ENCODE measurements at regions not wholly inside any gene's neighbourhood (a gene's known extent, or its start where the extent isn't known, plus 50 kb on each side); places are given as distances from the start of the nearest gene placed in this dataset.

- WGBS, result 75% methylated on average over 3 of the region's 3 CpGs
- TF ChIP-seq CTCF (IDR thresholded peaks at IDR 0.05) (no peak), POLR2AphosphoS5 (IDR thresholded peaks at IDR 0.05) (no peak), EP300 (IDR thresholded peaks at IDR 0.05) (no peak), POLR2A (IDR thresholded peaks at IDR 0.05; ENCODE audit: low read depth) (no peak)
- no peak for DNase-seq (ENCODE audit: extremely low spot score)
- Histone ChIP-seq H3K27me3 (no peaks in the 10 kb centered on the region), H3K4me3 (no peak overlapping the region), H3K4me1 (no peaks in the 10 kb centered on the region), H3K27ac (replicated peaks in 1 of 4) (no peak overlapping the region), H3K36me3 (no peaks in the 10 kb centered on the region), H3K9me3 (no peaks in the 10 kb centered on the region)
- intact Hi-C loops (cut with DNase I), result no loop called here
These were observed 627.2 kb upstream of the STXBP6 start for GRCh38 chr14:25677111-25677510.

DNA sequence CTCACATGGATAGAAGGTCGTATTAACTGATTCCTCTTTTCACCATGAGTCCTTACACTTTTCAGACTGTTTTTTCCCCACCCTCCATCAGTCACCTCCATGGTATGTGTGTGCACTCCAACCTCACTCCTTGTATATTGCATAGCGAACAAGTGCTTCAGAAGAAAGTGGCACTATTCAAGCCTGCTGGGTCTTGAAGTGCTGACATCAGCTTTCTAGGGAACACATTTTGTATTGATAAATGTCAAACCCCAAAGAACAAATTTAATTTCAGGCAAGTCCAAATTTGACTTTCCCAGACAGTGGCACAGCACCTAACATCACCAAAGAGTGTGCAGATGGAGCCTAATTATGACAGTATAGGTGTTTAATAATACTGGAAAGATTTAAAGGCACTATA lies 617.4 kb upstream of the STXBP6 start:
- no peak for DNase-seq (ENCODE audit: extremely low spot score)
- Histone ChIP-seq H3K27ac (replicated peaks in 1 of 4) (no peak overlapping the region), H3K27me3 (no peaks in the 10 kb centered on the region), H3K4me1 (no peaks in the 10 kb centered on the region), H3K9me3 (no peaks in the 10 kb centered on the region), H3K4me3 (no peak overlapping the region), H3K36me3 (no peaks in the 10 kb centered on the region)
- TF ChIP-seq CTCF (IDR thresholded peaks at IDR 0.05), result no peak
- intact Hi-C loops (cut with DNase I), result no loop called here
- WGBS, result 43% methylated on average over 2 of the region's 2 CpGs

GRCh38 chr14:25666877-25667276 lies 616.9 kb upstream of the STXBP6 start:
- DNase-seq (ENCODE audit: extremely low spot score), result no peak
- TF ChIP-seq EP300 (IDR thresholded peaks at IDR 0.05) (no peak), CTCF (IDR thresholded peaks at IDR 0.05) (no peak), POLR2AphosphoS5 (IDR thresholded peaks at IDR 0.05) (no peak), POLR2A (IDR thresholded peaks at IDR 0.05; ENCODE audit: low read depth) (no peak)
- 77% methylated on average over 3 of the region's 4 CpGs for WGBS
- no peaks in the 10 kb centered on the region for H3K9me3 ChIP-seq
- no peak overlapping the region for H3K27ac ChIP-seq (replicated peaks in 1 of 4)
- no peaks in the 10 kb centered on the region for H3K36me3 ChIP-seq
- intact Hi-C loops (cut with DNase I), result no loop called here
- no peak overlapping the region for H3K4me3 ChIP-seq
- no peaks in the 10 kb centered on the region for H3K4me1 ChIP-seq
- H3K27me3 ChIP-seq, result no peaks in the 10 kb centered on the region

DNA sequence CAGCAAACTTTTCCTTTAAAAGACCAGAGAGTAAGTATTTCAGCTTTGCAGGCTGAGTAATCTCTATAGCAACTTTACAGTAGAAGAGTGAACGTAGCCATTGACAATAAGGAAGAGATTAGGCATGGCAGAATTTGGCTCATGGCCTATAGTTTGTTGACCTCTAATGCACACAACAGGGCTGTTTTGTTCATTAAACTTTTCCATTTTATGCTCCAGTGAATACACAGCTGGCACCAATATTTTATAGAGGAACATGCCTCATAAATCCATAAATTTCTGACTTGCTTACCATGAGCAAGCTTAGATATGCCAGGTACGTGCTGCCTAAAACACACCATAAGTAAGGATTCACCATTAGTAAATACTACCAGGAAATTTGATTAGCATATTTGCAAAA lies 609.0 kb upstream of the STXBP6 start:
- H3K4me1 ChIP-seq, result no peaks in the 10 kb centered on the region
- DNase-seq (ENCODE audit: extremely low spot score), result no peak
- no peaks in the 10 kb centered on the region for H3K9me3 ChIP-seq
- WGBS, result 82% methylated on average over 2 of the region's 2 CpGs
- H3K27ac ChIP-seq (replicated peaks in 1 of 4), result no peak overlapping the region
- intact Hi-C loops (cut with DNase I), result no loop called here
- no peaks in the 10 kb centered on the region for H3K36me3 ChIP-seq
- H3K4me3 ChIP-seq, result no peak overlapping the region
- TF ChIP-seq EP300 (IDR thresholded peaks at IDR 0.05) (no peak), CTCF (IDR thresholded peaks at IDR 0.05) (no peak)
- no peaks in the 10 kb centered on the region for H3K27me3 ChIP-seq

DNA sequence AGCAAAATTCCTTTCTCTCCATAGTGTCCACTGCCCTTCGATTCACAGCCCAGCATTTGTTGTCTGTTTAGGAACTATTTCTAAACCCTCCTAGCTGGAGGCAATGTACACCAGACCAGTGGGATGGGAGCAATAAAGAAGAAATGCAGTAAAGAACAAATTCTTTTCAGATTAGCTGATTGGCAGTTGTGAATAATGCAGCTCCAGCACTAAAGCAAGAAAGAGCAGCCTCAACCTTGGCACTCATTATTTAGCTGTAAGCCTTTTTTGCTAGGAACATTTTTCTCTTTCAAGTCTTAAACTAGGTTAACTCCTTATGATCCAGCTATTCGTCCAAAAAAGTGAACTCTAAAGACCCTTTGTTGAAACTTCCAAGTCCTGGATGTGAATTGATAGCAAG lies 580.5 kb upstream of the STXBP6 start:
- no peak for DNase-seq (ENCODE audit: extremely low spot score)
- 42% methylated on average over 2 of the region's 2 CpGs for WGBS

More for the DNA sequence above, 580.5 kb upstream of the STXBP6 start:
- TF ChIP-seq CTCF (IDR thresholded peaks at IDR 0.05) (no peak), POLR2AphosphoS5 (IDR thresholded peaks at IDR 0.05) (no peak), POLR2A (IDR thresholded peaks at IDR 0.05; ENCODE audit: low read depth) (no peak), EP300 (IDR thresholded peaks at IDR 0.05) (no peak)
- intact Hi-C loops (cut with DNase I), result no loop called here
- Histone ChIP-seq H3K27me3 (no peaks in the 10 kb centered on the region), H3K4me1 (no peaks in the 10 kb centered on the region), H3K36me3 (no peaks in the 10 kb centered on the region), H3K4me3 (no peak overlapping the region), H3K27ac (replicated peaks in 1 of 4) (no peak overlapping the region), H3K9me3 (no peaks in the 10 kb centered on the region)

Measured in esophagus muscularis mucosa (tissue), 4 donors.